ENCODE measurements at regions not wholly inside any gene's neighbourhood (a gene's known extent, or its start where the extent isn't known, plus 50 kb on each side); places are given as distances from the start of the nearest gene placed in this dataset.

- no peak for DNase-seq (ENCODE audit: low read depth)
Observed at GRCh38 chr5:68352166-68352565, 136.6 kb downstream of the PIK3R1 start.

GRCh38 chr5:68353605-68354004 is 138.0 kb downstream of the PIK3R1 start:
- no peak for DNase-seq (ENCODE audit: low read depth)

DNA sequence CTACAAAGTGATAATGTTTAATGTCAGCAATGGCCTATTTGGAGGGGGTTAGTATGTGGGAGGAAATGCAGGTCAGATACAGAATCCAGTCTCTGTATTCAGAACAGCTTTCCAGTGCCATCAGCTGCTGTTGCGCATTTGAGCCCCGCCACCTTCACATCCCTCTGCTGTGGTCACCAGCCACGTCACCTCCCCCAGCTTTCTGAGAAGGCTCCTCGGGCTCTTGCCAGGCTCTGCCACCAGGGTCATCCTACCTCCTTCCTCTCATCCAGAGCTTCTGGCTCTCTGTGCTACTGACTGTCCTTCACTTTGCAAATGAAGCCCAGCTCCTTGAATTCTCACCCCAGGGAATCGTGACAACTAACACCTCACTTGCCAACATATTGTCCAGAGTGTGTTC is 138.8 kb downstream of the PIK3R1 start:
- no peak for DNase-seq (ENCODE audit: low read depth)

DNA sequence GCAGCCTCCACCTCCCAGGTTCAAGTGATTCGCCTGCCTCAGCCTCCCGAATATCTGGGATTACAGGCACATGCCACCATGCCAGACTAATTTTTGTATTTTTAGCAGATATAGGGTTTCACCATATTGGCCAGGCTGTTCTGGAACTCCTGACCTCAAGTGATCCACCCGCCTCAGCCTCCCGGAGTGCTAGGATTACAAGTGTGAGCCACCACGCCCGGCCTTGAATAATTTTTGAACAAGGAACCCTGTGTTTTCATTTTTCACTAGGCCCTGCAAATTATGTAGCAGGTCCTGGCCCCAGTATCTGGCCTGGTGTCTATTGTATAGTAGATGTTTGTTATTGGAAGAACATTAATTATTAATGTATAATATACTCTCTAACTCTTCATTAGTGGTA is 140.7 kb downstream of the PIK3R1 start:
- no peak for DNase-seq (ENCODE audit: low read depth)

DNA sequence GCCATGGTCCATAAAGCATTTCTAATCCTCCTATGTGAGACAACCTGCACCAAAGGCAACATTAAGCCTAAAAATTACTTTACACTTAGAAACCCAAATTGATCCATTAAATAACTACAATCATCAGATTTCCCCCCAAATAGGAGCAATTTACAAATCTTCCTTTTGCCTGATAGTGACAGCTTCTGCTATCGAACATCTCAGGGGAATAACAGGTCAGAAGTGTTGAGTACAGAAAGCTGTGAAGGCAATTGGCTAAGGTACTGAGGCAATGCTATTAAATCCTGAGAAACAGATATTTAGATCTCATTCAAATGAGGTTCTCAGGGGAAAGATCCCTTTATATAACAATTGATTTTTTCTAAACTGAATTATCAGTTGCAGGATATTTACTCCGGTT is 141.1 kb downstream of the PIK3R1 start:
- no peak for DNase-seq (ENCODE audit: low read depth)

DNA sequence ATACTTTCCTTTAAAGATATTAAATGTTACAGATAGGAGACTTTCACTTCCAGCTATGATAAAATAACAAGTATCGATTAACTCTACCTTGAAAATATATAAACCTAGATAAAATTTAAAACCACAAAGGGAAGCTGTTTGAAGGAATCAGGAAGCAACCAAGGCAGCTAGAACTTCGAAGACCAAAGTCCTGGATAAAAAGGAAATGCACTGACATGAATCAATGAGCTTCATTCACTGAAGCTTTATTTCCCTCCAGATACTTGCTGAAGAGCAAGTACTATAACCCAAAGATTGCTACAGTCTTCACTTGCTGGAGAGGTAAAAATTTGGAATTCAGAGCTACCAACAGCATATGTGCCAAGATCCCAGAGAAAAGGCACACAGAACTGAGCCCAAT is 144.1 kb downstream of the PIK3R1 start:
- DNase-seq (ENCODE audit: low read depth), result no peak

DNA sequence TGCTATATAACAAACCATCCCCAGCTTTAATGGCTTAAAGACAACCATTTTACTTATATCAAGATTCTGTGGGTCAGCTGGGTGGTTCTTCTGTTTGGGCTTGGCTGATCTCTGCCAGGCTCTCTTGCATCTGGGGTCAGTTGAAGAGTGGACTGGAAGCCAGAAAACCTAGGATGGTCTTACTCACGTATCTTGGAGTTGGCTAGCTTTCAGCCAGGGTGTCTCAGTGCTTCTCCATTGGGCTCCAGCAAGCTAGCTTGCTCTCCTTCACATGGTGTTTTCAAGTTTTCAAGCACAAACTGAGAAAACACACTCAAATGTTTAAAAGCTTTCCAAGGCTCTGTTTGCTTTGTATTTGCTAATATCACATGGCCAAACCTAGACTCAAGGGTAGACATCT is 146.8 kb downstream of the PIK3R1 start:
- no peak for DNase-seq (ENCODE audit: low read depth)

DNA sequence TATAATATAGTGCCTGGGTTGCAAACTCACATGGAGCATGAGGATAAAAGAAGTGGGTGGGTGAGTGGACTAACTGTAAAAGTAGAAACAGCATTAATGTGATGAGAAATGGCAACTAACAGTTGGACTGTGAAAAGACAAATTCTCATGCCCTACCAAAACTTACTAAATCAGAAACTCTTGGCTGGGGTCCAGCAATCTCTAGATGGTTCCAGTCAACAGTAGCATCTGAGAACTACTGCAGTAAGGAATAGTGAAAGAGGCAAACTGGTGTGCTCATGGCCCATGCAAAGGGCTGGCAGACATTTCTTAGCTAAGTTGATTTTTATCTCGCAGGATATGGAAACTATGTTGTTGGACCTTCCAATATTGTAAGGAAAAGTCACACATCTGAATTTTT is 150.3 kb downstream of the PIK3R1 start:
- no peak for DNase-seq (ENCODE audit: low read depth)

GRCh38 chr5:68367287-68367686 is 151.7 kb downstream of the PIK3R1 start:
- DNase-seq (ENCODE audit: low read depth), result no peak

GRCh38 chr5:68367717-68368116 is 152.2 kb downstream of the PIK3R1 start:
- DNase-seq (ENCODE audit: low read depth), result no peak

- DNase-seq (ENCODE audit: low read depth), result no peak
Observed at GRCh38 chr5:68368311-68369022, 152.9 kb downstream of the PIK3R1 start.

GRCh38 chr5:68369023-68369359 is 153.4 kb downstream of the PIK3R1 start:
- DNase-seq (ENCODE audit: low read depth), result no peak

- DNase-seq (ENCODE audit: low read depth), result no peak
Observed at GRCh38 chr5:68369457-68370125, 154.0 kb downstream of the PIK3R1 start.

DNA sequence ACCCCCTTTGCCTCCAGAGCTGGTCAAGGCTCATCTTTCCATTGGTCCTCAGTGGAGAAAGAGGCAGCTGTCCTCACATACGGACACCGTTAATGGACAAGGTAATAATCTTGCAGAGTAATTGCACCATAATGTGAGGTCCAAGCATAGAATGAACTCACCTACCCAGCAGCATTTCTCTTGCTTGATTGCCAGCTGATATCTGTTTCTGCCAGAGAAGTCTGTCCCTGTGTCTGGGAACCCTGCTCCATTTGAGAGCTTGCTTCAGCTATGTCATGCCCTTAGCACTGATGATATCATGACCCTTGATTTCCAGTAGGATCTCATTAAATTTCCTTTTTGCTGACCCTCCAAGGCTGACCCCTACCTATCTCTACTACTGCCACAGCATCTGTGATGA is 154.6 kb downstream of the PIK3R1 start:
- DNase-seq (ENCODE audit: low read depth), result no peak

DNA sequence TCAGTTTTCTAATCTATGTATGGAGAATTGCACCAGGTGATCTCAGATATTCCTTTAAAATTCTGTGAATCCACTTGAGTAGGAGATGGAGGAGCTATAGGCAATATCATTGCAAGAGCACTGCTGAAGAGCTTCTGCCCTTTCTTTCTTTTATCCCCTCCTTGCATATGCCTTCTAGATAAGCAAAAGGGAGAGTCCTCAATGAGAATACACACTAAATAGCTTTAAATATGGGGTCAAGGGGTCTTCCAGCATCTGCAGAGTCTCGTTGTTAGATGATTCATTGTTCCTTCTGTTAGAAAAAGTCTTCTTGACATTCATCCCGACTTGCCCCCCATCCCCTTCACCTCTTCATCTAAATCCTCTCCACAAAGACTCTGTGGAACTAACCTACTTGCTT is 156.1 kb downstream of the PIK3R1 start:
- no peak for DNase-seq (ENCODE audit: low read depth)

- no peak for DNase-seq (ENCODE audit: low read depth)
Observed at GRCh38 chr5:68372161-68372560, 156.6 kb downstream of the PIK3R1 start.

DNA sequence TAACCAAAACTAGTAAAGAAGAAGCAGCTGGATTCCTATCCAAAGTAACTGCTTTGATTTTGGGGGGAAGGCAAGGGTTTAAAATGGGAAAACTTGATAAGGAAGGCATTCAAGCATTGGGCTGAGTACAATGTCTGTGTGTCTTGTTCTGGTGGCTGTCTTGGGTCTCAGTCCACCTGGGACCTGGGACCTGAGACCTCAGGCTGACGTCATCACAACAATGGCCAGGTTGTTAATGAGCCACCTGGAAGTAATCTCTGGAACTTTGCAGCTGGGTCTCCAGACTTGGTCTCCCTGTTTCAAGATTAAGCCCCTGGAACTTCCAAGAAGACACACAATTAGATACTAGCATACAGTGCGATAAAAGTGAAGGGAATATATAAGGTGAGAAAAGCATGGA is 157.5 kb downstream of the PIK3R1 start:
- no peak for DNase-seq (ENCODE audit: low read depth)

DNA sequence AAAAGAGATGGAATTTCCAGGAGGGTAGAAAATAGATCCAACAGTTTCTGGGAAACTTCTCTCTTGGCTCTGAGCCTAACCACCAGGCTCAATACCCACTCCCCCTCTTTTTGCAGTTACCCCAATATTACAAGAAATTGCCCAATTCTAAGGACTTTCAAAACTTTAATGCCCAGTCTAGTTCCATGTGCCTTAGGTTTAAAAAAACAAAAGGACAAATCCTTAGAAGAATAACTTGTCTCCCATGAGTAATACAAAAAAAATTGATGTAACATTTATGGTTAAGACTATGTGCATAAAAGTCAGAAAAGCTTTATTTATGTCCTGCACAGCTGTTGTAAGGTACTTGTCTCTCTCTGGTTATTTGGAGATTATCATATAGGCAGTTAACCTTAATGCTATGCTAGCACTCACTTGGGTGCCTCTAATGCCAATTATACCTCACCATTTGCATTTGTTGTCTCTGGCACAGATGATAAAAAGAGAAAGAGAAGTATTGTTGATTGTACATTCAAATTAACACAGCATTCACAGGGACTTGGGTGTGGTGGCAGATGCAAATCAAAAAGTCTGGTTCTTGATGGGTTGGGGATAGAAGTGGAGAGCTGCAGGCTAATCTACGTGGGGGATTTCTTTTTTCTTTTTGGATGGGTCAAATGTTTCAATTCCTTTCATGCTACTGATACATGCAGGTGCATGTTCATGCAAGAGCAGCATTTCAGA is 159.4 kb downstream of the PIK3R1 start:
- no peak for DNase-seq (ENCODE audit: low read depth)

DNA sequence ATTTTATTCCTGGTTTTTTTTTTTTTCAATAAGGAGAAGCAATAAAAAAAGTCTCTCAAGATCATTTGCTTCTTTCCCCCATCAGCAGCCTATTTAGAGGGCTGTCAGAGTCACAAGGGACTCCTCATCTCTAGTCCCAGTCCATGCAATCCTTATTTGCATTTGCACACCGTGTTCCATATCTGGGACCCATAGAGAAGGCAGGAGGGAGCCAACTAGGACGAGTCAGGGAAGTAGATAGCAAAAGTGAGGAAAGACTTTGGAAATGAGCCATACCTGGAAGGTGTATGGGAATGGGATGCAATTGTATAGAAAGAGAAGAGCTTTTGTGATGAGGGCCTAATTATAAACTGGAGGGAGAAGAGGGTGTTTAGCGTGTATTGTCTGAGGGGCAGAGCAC is 160.0 kb downstream of the PIK3R1 start:
- no peak for DNase-seq (ENCODE audit: low read depth)

DNA sequence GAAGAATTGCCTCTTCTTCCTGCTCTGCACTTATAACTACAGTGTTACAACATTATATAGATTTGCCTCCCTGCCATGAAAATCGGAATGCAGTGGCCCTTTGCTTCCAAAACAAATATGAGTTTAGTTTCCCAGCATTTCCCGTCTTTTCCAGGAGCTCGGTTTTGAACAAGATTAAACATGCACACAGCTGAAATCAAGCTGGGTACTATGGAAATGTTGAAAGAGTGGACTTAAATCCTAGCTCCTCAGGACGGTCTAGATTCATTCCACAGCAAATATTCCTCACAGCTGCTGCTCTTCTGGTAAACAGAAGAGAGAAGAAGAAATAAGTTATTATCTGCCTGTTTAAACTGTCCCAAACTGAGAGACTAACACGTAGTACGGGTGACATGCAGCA is 161.4 kb downstream of the PIK3R1 start:
- DNase-seq (ENCODE audit: low read depth), result no peak

- no peak for DNase-seq (ENCODE audit: low read depth)
Observed at GRCh38 chr5:68377733-68378132, 162.2 kb downstream of the PIK3R1 start.

GRCh38 chr5:68378204-68378820 is 162.8 kb downstream of the PIK3R1 start:
- no peak for DNase-seq (ENCODE audit: low read depth)

Data from stromal cell of bone marrow (primary cell).